Transverse colon (tissue), 4 donors: ENCODE measurements at regions not wholly inside any gene's neighbourhood (a gene's known extent, or its start where the extent isn't known, plus 50 kb on each side); places are given as distances from the start of the nearest gene placed in this dataset.
"Not testable (repeated sequence)": the region's sequence is repeated elsewhere in the genome, so short reads cannot be mapped to it uniquely, and the experiment has no call there.

ENCODE experiments used
- EP300 ChIP-seq: sonication (generic); formaldehyde crosslinking; IDR thresholded peaks from one replicate; pipeline ENCODE4 v1.6.1; 2017; ENCODE audit warnings: antibody characterized with exemption, low read depth
- POLR2A ChIP-seq: fragments of 450-650 bp; IDR thresholded peaks from one replicate; pipeline ENCODE4 v1.6.1; 2016; ENCODE audit warnings: antibody characterized with exemption, mild to moderate bottlenecking, moderate library complexity
- POLR2AphosphoS5 ChIP-seq, 3 donors: sonication (generic); formaldehyde crosslinking; IDR thresholded peaks; one replicate each; pipeline ENCODE4 v1.6.1; 2016; ENCODE audit warnings: antibody characterized with exemption in 3 of 3
- TF ChIP-seq, protein P1 (sequence below), 5 experiments: fragments of 200-600 bp in 3 of 5; fragments of 450-650 bp in 2 of 5; sonication (generic) in 3 of 5; IDR thresholded peaks; 1 replicate in 2 of 5; 2 replicates in 3 of 5; pipeline ENCODE4 v1.5.1; 2016 to 2017; ENCODE audit warnings: antibody characterized with exemption in 5 of 5, inconsistent platforms in 3 of 5, mild to moderate bottlenecking in 2 of 5, moderate library complexity in 1 of 5

DNA sequence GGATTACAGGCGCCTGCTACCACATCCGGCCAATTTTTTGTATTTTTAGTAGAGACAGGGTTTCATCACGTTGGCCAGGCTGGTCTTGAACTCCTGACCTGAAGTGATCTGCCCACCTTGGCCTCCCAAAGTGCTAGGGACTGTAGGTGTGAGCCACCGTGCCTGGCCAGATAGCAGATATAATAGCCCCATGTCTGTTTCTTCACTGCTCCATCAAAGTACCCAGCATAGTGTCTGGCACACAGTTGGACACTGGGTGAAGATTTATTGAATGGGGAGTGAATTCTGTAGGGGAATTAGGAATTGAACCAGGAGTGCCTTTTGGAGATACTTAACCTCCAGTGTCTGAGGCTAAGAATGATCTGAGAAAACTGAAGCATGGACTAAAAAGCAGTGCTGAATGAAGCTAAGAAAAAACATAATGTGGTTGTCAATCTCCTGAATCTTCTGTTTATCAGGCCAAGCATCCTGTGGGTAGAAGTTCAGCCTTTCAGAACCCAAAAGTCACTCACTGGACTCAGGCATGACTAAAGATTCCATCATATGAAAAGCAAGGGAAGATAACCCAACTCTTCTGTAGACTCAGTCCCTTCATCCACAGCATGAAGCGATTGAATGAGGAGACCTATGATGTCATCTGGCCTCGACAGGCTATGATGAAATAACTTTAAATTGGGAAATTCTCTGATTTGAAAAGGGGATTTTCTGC is 273.7 kb downstream of the CNTNAP3 start:
- TF ChIP-seq, protein P1, sequence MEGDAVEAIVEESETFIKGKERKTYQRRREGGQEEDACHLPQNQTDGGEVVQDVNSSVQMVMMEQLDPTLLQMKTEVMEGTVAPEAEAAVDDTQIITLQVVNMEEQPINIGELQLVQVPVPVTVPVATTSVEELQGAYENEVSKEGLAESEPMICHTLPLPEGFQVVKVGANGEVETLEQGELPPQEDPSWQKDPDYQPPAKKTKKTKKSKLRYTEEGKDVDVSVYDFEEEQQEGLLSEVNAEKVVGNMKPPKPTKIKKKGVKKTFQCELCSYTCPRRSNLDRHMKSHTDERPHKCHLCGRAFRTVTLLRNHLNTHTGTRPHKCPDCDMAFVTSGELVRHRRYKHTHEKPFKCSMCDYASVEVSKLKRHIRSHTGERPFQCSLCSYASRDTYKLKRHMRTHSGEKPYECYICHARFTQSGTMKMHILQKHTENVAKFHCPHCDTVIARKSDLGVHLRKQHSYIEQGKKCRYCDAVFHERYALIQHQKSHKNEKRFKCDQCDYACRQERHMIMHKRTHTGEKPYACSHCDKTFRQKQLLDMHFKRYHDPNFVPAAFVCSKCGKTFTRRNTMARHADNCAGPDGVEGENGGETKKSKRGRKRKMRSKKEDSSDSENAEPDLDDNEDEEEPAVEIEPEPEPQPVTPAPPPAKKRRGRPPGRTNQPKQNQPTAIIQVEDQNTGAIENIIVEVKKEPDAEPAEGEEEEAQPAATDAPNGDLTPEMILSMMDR (IDR thresholded peaks at IDR 0.05): not testable (repeated sequence)
- not testable (repeated sequence) for TF ChIP-seq POLR2A; POLR2AphosphoS5 (IDR thresholded peaks at IDR 0.05); EP300
